ENCODE measurements at regions not wholly inside any gene's neighbourhood (a gene's known extent, or its start where the extent isn't known, plus 50 kb on each side); places are given as distances from the start of the nearest gene placed in this dataset.

DNA sequence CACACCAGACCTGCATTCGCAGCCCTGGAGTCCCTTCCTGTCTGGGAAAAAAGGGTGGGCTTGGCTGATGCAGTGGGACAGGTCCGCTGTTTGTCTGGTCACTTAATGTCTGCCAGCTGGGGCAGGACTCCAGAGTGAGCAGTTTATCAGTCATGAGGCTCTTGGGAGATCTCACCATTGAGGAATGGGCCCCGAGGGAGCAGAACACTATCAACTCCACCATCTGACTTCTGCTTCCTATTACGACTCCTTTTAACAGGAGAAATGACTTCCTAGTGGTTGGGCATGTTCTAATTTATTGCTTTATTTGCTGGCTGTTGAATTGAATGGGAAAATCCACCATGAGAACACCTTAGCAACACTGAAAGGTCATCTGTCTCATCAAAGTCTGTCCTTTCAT is 182.5 kb upstream of the RASSF8 start:
- H3K27me3 Mint-ChIP-seq: peaks cover 30% of the 10 kb centered on the region
- no peaks in the 10 kb centered on the region for H3K36me3 Mint-ChIP-seq
- no peak overlapping the region for H3K4me3 Mint-ChIP-seq
- H3K4me1 Mint-ChIP-seq (ENCODE audit: unreplicated experiment): peaks cover 14% of the 10 kb centered on the region
- no peaks in the 10 kb centered on the region for H3K9me3 Mint-ChIP-seq
- peak overlapping the region; percentile 20 for H3K27ac Mint-ChIP-seq
- DNase-seq (ENCODE audit: extremely low spot score, unreplicated experiment): no peak
- TF ChIP-seq, protein P1, sequence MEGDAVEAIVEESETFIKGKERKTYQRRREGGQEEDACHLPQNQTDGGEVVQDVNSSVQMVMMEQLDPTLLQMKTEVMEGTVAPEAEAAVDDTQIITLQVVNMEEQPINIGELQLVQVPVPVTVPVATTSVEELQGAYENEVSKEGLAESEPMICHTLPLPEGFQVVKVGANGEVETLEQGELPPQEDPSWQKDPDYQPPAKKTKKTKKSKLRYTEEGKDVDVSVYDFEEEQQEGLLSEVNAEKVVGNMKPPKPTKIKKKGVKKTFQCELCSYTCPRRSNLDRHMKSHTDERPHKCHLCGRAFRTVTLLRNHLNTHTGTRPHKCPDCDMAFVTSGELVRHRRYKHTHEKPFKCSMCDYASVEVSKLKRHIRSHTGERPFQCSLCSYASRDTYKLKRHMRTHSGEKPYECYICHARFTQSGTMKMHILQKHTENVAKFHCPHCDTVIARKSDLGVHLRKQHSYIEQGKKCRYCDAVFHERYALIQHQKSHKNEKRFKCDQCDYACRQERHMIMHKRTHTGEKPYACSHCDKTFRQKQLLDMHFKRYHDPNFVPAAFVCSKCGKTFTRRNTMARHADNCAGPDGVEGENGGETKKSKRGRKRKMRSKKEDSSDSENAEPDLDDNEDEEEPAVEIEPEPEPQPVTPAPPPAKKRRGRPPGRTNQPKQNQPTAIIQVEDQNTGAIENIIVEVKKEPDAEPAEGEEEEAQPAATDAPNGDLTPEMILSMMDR (conservative IDR thresholded peaks at IDR 0.05): no peak

DNA sequence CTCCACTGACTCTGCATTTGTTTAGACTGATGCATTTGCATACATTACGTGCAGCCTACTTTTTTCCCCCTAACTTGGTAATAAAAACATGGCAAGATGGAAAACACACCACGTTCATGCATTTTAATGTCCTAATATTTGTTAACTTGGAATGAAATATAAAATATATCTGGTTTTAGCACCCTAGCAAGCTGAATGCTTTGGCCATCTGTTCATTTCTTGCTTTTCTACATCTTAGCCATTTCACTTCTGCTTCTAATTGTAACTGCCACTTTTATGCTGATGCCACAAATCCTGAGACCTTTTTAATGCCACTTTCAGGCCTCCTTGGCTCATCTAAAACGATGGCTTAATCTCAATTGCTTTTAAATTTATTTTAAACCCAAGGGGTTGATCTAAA is 177.7 kb upstream of the RASSF8 start:
- peaks cover 7% of the 10 kb centered on the region for H3K4me1 Mint-ChIP-seq (ENCODE audit: unreplicated experiment)
- peaks cover 44% of the 10 kb centered on the region for H3K27me3 Mint-ChIP-seq
- no peak overlapping the region for H3K4me3 Mint-ChIP-seq
- no peak overlapping the region for H3K27ac Mint-ChIP-seq
- H3K36me3 Mint-ChIP-seq: no peaks in the 10 kb centered on the region
- TF ChIP-seq, protein P1 (conservative IDR thresholded peaks at IDR 0.05): no peak
- DNase-seq (ENCODE audit: extremely low spot score, unreplicated experiment): no peak
- H3K9me3 Mint-ChIP-seq: no peaks in the 10 kb centered on the region

DNA sequence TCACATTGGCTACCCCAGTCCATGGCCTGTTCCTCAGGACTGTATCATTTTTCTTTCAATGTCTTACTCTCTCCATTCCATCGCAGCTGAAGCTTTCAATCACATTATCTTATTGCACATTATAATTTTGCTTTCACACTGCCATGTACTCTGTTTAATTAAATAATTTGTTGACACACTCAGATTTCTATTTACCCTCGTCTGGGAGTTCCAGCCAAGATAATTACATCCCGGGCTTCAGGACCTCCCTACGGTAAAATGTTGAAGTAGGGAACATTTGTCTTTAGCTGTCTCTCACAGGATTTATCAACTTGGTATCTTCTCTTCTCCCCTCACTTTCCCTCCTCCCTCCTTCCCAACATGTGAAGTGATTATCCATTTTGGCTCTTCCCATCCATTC is 177.2 kb upstream of the RASSF8 start:
- Mint-ChIP-seq H3K4me1 (ENCODE audit: unreplicated experiment) (peaks cover 2% of the 10 kb centered on the region), H3K4me3 (no peak overlapping the region), H3K27me3 (peaks cover 42% of the 10 kb centered on the region), H3K36me3 (no peaks in the 10 kb centered on the region), H3K9me3 (no peaks in the 10 kb centered on the region), H3K27ac (no peak overlapping the region)
- TF ChIP-seq, protein P1 (conservative IDR thresholded peaks at IDR 0.05): no peak
- DNase-seq (ENCODE audit: extremely low spot score, unreplicated experiment): no peak

DNA sequence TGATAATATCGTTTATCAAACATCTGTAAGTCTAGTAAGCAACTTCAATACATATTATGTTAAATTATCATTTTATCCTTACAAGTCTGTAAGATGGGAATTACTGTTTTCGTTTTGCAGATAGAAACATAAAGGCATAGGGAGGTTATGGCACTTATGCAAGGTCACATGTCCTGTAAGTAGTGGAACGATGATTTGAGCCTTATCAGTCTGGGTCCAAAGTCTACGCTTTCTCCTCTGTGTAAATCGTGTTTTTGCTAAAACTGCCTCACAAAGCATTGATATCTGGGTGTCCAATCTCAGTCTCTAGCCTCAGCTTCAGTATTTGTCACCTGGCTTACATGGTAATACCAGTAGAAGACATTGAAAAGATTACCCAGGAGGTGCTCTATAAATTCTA is 174.9 kb upstream of the RASSF8 start:
- H3K27ac Mint-ChIP-seq: no peak overlapping the region
- peaks cover 39% of the 10 kb centered on the region for H3K27me3 Mint-ChIP-seq
- no peaks in the 10 kb centered on the region for H3K9me3 Mint-ChIP-seq
- no peaks in the 10 kb centered on the region for H3K4me1 Mint-ChIP-seq (ENCODE audit: unreplicated experiment)
- no peaks in the 10 kb centered on the region for H3K36me3 Mint-ChIP-seq
- H3K4me3 Mint-ChIP-seq: no peak overlapping the region
- no peak for DNase-seq (ENCODE audit: extremely low spot score, unreplicated experiment)
- TF ChIP-seq, protein P1 (conservative IDR thresholded peaks at IDR 0.05): no peak

DNA sequence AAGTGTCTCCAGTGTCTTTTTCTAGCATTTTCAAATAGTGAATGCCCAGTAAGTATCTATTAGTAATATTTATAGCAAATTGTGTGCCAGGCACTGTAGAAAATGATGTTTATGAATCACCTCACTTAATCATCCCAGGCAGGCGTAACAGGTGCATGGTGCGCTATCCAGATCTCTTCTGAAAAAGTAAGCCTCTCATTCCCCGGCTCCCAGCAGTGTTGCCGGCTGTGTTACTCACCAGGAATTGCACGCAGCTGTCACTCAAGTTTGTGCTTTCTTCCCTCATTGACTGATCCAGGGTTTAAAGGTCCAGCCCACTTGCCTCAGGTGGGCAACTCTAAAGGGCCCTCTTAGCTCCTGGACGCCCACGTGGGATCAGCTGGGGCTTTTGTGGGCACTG is 173.8 kb upstream of the RASSF8 start:
- Mint-ChIP-seq H3K36me3 (no peaks in the 10 kb centered on the region), H3K9me3 (no peaks in the 10 kb centered on the region), H3K27ac (no peak overlapping the region), H3K27me3 (peaks cover 32% of the 10 kb centered on the region), H3K4me1 (ENCODE audit: unreplicated experiment) (no peaks in the 10 kb centered on the region), H3K4me3 (no peak overlapping the region)
- TF ChIP-seq, protein P1 (conservative IDR thresholded peaks at IDR 0.05): no peak
- no peak for DNase-seq (ENCODE audit: extremely low spot score, unreplicated experiment)

DNA sequence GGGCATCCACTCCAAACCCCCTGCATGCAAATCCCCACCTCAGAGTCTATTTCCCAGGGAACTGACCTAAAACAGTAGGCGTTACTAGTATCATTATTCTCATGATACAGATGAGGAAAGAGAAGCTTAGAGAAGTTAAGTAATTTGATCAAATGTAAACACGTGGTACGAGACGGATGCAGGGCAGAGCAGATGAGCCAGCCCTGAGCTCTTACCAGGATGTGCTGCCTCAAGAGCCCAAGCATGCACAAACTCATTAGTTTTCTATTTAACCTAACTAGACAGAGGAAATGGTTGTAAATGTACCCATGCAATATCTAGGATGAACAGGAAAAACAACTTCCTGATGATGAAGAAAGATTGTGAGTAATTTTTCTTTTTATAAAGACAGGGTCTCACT is 173.3 kb upstream of the RASSF8 start:
- Mint-ChIP-seq H3K9me3 (no peaks in the 10 kb centered on the region), H3K36me3 (no peaks in the 10 kb centered on the region), H3K27me3 (peaks cover 28% of the 10 kb centered on the region), H3K27ac (no peak overlapping the region), H3K4me1 (ENCODE audit: unreplicated experiment) (no peaks in the 10 kb centered on the region), H3K4me3 (no peak overlapping the region)
- TF ChIP-seq, protein P1 (conservative IDR thresholded peaks at IDR 0.05): no peak
- no peak for DNase-seq (ENCODE audit: extremely low spot score, unreplicated experiment)

Data from type B pancreatic cell (in vitro differentiated cells).